HG03342 (cell line): ENCODE measurements at regions not wholly inside any gene's neighbourhood (a gene's known extent, or its start where the extent isn't known, plus 50 kb on each side); places are given as distances from the start of the nearest gene placed in this dataset.
"Not testable (repeated sequence)": the region's sequence is repeated elsewhere in the genome, so short reads cannot be mapped to it uniquely, and the experiment has no call there.

Experiments
- ATAC-seq: cut with Tn5 transposase; IDR thresholded peaks from one replicate; pipeline ENCODE4 v1.9.1; 2021; ENCODE audit warnings: mild to moderate bottlenecking, moderate library complexity; ENCODE audit not compliant: unreplicated experiment

DNA sequence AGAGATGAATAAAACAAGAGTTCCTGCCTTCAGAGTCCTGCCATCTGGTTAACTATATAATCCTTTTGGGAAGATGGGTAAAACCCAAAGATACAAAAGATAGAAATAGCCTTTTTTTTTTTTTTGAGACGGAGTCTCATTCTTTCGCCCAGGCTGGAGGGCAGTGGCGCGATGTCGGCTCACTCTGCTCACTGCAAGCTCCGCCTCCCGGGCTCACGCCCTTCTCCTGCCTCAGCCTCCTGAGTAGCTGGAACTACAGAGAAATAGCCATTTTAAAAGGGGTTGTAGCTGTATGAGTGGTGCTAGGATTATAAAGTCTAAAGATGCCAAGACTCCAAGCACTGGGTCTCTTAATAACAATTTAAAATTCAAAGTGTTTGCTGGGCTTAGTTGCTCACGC is 97.2 kb downstream of the KDR start:
- no peak for ATAC-seq

DNA sequence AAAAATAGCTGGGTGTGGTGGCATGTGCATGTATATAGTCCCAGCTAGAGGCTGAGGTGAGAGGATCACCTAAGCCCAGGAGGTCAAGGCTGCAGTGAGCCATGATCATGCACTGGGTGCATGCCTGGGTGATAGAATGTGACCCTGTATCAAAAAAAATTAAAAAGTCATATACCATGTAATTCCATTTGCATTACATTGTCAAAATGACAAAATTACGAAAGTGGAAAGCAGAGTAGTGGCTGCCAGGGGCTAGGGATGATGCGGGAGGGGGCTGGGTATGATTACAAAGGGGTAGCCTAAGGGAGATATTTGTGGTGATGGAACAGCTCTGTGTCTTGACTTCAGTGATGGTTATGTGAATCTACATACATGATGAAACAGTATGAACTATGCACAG is 97.8 kb downstream of the KDR start:
- ATAC-seq, result no peak

DNA sequence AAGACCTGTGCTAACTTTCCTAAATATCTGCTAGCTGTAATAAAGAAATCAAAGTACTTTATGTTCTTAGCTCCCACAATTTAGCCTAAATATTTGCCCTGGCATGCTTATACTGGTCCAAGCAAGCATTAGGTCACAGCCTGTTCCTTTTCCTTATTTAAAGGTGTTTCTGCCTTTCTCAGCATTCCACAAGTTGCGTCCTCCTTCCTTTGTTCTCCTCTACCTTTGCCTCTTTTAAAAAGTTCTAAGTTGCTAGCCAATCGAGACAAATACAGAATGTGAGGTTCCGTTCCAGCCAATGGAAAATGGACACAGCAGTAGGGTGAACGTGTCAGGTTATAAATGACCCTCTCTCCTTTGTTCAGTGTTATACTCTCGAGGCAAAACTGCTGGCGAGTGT is 99.9 kb downstream of the KDR start:
- ATAC-seq, result not testable (repeated sequence)

DNA sequence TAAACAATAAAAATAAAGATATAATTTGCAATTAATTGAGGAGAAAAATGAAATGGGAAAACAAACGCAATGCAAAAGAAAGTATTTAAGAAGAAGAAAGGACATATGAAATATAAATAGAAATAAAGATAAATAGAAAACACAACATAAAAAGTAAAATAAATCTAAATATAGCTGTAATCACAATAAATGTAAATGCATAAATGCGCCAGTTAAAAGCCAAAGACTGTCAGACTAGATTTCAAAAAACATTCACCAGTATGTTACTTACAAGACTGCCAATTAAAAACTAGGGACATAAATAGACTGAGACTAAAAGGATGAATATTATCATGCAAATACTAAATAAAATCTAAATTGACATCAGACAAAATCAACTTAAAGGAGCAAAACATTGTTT is 102.4 kb downstream of the KDR start:
- ATAC-seq, result no peak

DNA sequence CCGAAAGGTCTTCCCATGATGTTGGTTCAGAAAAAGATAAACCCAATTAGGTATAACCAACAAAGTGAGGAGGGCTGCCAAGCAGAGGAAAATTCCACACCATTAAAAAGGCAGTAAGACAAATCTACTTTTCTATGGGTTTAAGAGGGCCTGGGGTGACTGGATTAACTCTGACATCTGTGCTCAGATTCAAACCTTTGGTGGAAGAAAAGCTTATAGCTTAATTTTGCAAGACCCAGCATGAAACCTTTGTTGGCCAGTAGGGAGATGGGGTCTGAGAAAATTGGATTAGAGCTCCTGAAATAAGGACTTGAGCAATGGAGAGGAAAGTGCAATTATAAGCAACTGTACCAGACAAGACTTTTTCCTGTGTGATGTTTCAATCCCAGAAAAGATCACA is 104.2 kb downstream of the KDR start:
- ATAC-seq, result no peak

DNA sequence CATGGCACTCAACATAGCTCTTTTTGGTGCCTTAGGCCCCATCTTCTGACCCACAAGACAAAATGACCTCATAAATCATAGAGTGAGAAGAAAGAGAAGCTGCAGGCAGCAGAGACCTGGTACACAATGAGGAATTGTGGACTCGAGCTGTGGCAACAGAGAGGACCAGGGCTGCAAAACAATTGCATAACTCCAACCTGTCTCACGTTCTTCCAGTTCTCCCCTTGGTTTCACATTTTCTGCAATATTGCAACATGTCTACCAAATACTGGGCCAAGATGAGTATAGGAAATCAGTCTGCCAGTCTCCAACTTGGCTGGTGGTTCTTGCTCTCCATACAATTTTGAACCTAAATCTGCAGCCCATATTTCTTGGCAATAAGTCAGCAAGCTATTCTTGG is 105.3 kb downstream of the KDR start:
- ATAC-seq, result no peak

DNA sequence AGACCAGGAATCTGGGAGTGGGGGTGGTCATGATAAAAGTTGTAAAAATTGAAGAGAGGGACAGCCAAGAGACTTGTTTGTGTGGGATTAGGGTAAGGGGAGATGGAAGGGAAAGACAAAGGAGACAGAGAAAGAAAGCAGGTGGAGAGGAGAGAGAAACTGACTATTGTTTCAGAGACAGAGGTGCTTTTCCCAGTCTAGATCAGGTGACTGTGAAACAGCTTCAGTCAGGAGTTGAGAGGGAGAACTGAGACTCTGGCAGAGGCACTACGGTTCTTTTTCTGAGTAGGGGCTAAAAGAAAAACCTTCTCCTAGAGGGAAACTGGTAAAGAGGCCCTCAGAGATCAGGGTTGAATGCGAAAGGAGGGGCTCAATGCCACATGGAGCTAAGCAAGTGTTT is 106.4 kb downstream of the KDR start:
- no peak for ATAC-seq

DNA sequence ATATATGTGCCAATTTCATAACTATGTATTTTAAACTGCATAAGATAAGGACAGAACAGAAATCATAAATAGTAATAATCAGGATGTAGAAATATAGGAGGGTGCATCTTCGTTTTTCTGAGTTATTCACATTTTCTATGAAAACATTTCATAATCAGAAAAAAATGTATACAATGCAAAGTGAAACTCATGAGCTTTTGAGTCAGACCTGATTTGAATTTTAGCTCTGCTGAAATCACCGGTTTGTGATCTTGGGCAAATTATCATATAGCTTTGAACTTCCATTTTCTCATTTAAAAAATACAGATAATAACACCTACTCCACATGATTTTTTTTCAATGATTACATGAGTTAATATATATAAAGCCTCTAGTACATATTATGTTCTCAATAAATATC is 106.9 kb downstream of the KDR start:
- ATAC-seq, result no peak

DNA sequence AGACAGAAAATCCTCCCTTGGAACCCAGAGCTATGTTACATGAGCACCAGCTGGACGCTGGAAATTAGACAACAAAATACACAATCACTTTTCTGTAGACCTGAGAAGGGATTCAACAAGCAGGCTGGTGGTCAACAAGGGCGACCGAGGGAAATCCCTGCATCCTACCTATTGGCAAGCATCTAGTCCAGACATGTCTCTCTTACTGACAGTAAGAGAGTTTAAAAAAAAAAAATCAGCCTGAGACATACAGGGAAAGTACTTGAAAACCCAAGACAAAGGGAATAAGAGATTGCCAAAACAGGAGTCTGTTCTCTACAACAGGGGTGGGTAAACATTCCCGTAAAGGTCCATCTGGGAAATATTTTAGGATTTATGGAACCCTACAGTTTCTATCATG is 108.0 kb downstream of the KDR start:
- no peak for ATAC-seq

DNA sequence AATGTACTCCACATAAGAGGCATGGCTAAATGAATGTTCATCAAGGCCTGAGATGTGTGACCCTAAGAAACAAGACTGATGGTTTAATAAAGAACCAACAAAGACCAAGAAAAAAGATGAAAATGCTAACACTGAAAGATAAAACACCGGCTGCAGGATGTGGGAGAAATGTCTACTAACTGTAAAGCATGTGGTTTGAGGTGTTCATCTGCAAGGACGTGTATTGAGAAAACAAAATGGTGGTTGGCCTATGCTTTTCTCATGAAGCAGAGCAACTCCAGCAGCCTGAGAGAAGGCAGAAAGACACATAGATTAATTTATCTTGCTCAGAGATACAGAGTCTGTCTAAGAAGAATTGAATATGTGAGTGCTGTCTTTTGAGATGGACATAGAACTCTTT is 109.3 kb downstream of the KDR start:
- no peak for ATAC-seq

DNA sequence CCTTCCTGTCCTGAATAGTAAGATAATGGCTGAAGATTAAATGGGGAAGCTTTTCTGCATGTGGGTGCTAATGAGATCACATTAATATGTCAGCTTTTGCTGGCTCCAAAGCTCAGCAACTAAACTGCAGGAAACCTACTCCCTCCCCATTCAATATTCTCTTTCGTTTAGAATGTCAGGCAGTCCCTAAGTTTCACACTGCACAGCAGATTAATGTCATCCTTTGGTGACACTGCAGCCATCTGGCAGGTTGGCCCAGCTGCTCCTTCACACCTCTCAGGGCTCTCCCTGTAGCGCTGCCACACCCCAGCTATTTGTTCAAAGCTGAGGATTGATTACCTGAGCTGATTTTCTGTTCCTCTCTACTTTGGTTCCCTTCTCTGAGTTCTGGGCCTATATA is 110.5 kb downstream of the KDR start:
- ATAC-seq, result no peak

DNA sequence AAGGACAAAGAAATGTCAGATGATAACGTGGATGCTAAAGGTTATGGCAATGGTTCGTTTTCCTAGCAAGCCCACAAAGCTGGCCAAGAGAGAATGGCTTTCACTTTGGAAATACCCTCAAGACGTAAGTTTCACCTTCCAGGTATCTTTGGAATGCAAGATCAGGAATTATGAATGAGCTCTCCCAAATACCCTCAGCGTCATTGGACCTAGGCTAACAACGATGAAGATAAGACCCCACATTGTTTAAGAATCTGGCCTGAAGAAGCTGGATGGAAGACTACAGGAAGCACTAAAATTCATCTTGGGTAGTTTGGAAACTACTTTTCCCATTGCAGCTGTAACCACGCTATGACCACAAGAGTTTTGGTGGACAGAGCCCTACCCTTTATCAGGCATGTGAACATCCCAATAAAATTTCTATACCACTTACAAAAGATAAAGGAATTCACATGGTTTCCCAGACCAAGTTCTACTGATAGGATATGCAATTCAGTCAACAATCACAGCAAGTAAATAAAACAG is 111.9 kb downstream of the KDR start:
- no peak for ATAC-seq

DNA sequence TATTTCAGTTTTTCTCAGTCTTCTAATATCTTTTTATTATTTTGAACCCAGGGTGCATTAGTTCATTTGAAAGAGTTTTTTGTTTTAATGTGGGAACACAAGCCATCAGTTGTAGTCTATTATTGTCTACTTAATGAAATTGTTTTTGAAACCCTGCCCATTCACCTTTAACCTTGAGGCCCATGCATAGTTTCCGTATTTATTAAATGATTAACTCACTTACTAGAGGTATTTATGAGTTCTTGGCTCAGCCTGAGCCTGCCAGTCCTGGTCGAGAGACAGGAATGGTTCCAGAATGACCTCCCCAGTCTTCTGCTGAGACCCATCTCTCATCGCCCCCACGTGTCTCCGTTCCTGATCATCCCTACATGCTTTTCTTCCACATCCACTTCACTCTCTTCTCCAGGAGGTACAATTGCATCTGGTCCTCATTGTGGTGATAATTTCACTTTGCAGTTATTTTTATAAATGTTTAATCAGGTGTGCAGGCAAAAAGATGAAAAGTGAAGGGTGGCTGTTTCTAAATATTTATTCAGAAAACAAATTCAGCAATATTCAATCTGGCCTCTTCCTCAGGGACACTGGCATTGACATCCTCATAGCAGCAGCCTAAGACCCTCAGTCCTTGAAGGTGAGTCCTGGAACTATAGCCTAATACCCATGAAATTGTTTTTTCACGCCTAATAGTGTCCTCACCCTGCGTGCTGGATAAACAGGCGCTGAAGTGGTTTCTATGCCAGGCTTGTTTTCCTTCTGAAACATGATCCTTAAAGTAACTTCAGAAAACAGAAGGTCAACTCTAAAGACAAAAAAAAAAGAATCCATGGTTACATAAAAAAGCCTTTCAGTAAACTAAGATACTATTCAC is 112.8 kb downstream of the KDR start:
- ATAC-seq, result no peak

DNA sequence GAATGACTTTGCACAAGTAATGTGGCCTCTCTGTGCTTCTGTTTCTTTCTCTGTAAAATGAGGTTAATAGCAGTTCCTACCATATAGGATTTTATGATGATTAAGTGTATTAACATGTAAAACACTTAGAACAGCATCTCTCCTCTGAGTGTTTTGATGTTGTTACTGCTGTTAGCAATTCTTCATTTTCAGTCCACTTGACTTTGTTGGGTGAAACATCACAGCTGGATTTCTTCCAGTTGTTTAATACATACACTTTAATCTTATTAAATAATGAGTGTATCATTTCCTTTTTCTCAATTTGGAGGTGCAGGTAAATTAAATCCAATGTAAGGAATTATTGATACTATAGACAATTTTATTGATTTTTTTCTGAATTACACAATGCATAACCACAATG is 113.6 kb downstream of the KDR start:
- ATAC-seq, result no peak

DNA sequence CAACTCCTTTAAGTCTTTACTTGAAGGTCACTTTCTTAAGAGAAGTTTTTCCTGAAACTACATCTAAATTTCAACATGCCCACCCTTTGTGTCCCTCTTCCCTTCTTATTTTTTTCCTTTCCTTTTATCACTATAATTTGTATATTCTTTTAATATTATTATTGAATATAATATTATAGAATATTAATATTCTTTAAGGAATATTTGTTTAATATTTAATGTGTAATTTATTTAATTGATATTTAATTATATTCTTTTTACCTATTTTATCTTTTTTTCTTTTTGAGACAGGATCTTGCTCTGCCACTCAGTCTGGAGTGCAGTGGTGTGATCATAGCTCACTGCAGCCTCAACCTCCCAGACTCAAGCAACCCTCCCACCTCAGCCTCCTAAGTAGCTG is 114.8 kb downstream of the KDR start:
- ATAC-seq, result no peak

DNA sequence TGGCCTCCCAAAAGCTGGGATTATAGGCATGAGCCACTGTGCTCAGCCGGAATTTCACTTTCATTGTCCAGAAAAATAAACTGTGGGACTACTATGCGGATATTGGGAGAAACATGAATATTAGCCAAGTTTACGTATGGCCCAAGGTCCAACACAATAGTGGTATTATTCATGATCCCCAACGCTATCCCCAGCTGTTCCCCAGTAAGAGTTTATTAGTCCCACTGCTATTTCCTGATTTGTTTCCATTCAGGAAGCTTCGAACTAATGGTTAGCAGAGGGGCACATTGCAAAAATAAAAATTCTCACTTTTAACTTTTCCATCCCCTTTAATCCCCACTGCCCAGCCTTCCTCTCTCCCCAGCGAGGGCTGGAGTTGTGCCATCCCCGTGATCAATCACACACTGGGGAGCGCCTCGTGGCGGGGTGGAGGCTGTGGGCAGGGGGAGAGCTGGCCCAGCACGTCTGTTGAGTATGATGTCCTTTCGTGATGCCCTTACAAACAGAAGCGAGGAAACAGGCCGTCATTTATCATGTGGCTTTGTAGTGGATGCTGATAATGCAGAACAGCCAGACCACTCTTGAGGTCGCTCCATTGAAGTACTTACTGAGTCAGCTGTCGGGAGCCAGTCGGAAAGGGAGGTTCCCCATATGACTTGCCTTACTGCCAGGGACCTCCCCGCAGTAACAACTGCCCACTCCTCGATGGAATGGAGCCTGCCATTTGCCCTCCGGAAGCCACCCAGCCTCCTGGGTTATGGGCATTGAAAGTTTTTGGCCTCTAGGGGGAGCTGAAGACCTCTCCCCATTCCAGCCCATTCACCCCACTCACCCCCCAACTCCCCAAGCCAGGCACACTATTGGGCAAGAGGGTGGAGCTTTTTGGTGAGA is 117.0 kb downstream of the KDR start:
- no peak for ATAC-seq

DNA sequence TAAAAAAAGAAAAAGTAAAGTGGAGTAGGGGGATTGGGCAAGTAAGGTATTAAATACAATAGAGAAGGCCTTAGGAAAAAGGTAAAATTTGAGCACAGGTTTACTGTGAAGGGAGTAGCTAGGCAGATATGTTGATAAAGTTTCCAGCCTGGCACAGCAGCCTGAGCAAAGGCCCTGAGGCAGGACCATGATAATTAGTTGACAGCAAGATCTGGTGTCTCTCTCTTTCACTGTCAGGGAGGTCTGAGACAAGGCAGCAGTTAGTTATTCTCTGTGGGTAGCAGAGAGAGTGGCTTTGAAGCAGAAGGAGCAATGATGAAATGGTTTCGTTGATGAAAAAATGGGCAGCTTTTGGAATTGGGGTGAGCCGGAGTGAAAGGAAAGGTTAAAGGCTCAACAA is 119.5 kb downstream of the KDR start:
- no peak for ATAC-seq

DNA sequence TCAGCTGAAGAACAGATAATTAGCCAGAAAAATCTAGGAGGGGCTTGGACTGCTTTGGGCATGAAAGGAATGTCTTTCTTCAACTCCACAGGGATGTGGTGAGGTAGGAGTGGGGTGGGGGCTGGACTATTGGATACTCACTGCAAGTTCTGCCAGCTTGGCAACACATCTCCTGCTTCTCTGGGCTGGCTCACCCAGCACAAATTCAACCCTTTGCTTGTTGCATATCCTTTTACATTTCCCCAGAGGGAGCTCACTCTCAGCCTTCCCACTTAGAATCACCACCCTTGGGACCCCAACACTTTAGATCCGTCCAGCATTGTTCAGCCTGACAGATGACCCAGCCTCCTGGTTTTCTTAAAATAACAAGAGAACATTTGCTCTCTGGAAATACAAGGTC is 120.6 kb downstream of the KDR start:
- ATAC-seq, result no peak

DNA sequence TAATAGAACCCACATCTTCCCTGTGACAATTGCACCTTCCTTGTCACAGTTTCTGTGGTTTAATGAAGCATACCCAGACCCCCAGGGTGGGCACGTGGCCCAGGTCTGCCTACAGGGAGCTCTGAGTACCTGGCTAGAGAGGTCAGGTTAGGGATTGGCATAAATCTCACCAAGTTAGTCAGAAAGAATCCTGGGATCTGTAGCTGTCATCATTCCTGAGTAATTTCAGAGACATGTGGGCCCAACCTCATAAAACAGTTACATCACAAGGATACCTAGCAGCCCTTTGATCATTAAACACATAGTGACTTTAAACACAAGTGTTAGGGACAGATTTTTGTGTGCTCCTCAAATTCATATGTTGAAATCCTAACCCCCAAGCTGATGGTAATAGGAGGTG is 123.0 kb downstream of the KDR start:
- no peak for ATAC-seq

DNA sequence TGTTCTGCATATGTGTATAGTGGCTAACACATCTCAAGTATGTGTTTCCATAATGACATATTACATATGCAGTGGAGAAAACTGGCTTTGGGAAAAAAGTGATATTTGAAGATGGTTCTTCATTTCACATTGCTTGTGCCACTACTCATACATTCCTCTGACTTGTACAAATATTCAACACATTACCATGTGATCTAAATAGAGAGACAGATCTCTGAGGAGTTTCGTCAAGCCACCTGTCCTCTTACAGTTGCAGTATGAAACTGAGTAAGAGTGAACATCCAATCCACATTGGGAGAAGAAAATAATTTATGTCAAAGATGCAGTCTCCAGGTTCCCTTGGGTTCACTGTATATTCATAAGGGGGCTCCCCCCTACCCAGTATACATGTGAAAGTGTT is 123.9 kb downstream of the KDR start:
- ATAC-seq, result no peak

DNA sequence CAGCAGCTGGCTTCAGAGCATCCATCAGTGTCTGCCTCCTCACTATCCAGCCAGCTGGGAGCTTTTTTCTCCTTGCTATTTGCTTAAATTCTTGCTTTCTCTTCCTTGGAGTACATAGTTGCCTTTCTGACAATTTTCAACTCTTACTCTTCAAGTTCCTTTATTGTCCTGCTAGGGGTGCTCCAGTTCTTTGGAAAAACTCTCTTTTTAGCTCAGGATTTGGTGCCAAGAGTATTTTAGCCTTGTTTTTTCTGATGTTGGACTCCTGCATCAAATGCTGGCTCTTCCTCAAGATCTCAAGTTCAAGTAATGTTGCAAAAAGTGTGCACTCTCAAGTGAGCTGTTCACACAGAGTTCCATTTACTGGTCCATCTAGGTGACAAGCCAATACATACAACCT is 126.4 kb downstream of the KDR start:
- no peak for ATAC-seq

DNA sequence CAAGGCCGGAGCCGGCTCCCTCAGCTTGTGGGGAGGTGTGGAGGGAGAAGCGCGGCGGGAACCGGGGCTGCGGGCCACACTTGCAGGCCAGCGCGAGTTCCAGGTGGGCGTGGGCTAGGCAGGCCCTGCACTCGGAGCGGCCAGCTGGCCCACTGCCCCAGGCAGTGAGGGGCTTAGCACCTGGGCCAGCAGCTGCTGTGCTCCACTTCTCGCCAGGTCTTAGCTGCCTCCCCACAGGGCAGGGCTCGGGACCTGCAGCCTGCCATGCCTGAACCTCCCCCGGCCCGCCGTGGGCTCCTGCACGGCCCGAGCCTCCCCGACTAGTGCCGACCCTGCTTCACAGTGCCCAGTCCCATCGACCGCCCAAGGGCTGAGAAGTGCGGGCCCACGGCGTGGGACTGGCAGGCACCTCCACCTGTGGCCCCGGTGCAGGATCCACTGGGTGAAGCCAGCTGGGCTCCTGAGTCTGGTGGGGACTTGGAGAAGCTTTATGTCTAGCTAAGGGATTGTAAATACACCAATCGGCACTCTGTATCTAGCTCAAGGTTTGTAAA is 131.8 kb downstream of the KDR start:
- ATAC-seq, result not testable (repeated sequence)
